Osteocyte (in vitro differentiated cells): ENCODE measurements at regions not wholly inside any gene's neighbourhood (a gene's known extent, or its start where the extent isn't known, plus 50 kb on each side); places are given as distances from the start of the nearest gene placed in this dataset.
A peak's percentile ranks its signal among the peaks of the same experiment; 100 is the strongest.

Experiments used
- DNase-seq: peaks from one replicate; pipeline ENCODE4 v3.0.0; 2021; ENCODE audit warnings: mixed read lengths; ENCODE audit not compliant: unreplicated experiment; ENCODE audit errors: extremely low spot score
- H3K27ac Mint-ChIP-seq: one replicate; pipeline ENCODE4 v1.8.0; 2021; ENCODE audit warnings: mild to moderate bottlenecking, mixed read lengths; ENCODE audit not compliant: unreplicated experiment
- H3K27me3 Mint-ChIP-seq: one replicate; pipeline ENCODE4 v1.8.0; 2021; ENCODE audit warnings: mixed read lengths; ENCODE audit not compliant: unreplicated experiment
- H3K36me3 Mint-ChIP-seq: one replicate; pipeline ENCODE4 v1.8.0; 2021; ENCODE audit warnings: mixed read lengths; ENCODE audit not compliant: unreplicated experiment
- H3K4me1 Mint-ChIP-seq: one replicate; pipeline ENCODE4 v1.8.0; 2021; ENCODE audit warnings: mixed read lengths; ENCODE audit not compliant: unreplicated experiment
- H3K4me3 Mint-ChIP-seq: one replicate; pipeline ENCODE4 v1.8.0; 2021; ENCODE audit warnings: mild to moderate bottlenecking, moderate library complexity, mixed read lengths; ENCODE audit not compliant: unreplicated experiment
- H3K9me3 Mint-ChIP-seq: one replicate; pipeline ENCODE4 v1.8.0; 2021; ENCODE audit warnings: mixed read lengths; ENCODE audit not compliant: unreplicated experiment
- TF ChIP-seq, protein P1 (sequence below): fragments of 200-600 bp; sonication (generic); IDR thresholded peaks from 2 replicates; pipeline ENCODE4 v1.5.0; 2021; ENCODE audit warnings: antibody characterized with exemption, mild to moderate bottlenecking, moderate library complexity

DNA sequence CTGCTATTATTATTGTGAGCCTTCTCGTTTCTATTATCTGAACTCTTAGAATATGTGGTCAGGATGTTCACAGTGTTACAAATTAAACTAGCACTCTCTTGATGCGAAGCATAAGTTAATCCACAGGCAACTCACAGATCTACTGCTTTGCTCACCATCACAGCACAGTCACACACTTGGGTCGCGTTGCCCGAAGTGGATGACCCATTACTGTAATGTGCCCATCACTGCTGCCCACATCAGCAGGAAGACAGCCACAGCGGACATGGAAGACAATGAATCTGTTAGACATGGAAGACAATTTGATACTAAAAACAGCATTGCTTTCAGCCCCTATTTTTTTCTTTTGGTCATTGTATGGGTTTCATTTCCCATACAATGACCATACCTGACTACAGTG lies 216.4 kb upstream of the B3GAT1 start:
- no peak overlapping the region for H3K4me3 Mint-ChIP-seq
- H3K9me3 Mint-ChIP-seq, result no peaks in the 10 kb centered on the region
- no peaks in the 10 kb centered on the region for H3K4me1 Mint-ChIP-seq
- H3K27ac Mint-ChIP-seq, result no peak overlapping the region
- H3K36me3 Mint-ChIP-seq, result no peaks in the 10 kb centered on the region
- H3K27me3 Mint-ChIP-seq, result peaks cover 14% of the 10 kb centered on the region
- TF ChIP-seq, protein P1, sequence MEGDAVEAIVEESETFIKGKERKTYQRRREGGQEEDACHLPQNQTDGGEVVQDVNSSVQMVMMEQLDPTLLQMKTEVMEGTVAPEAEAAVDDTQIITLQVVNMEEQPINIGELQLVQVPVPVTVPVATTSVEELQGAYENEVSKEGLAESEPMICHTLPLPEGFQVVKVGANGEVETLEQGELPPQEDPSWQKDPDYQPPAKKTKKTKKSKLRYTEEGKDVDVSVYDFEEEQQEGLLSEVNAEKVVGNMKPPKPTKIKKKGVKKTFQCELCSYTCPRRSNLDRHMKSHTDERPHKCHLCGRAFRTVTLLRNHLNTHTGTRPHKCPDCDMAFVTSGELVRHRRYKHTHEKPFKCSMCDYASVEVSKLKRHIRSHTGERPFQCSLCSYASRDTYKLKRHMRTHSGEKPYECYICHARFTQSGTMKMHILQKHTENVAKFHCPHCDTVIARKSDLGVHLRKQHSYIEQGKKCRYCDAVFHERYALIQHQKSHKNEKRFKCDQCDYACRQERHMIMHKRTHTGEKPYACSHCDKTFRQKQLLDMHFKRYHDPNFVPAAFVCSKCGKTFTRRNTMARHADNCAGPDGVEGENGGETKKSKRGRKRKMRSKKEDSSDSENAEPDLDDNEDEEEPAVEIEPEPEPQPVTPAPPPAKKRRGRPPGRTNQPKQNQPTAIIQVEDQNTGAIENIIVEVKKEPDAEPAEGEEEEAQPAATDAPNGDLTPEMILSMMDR, result no peak
- DNase-seq, result peak; percentile 59

DNA sequence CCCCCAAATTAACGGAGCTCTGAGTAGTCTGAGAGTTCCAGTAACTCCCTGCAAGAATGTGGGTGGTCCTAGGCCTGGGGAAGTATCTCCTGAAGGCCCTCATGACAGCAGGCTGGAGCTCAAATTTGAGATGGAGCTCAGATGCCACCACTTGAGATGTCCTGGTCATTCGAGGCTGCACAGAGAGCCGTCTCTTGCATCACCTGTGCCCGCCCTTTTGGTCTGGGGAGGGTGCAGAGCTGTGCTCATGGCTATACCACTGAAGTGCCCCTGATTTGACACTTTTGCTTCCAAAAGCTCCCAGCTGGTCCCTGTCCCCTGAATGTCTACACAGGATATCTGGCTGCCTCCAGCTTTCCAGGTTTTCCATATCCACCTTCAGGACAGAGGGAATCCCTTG lies 214.0 kb upstream of the B3GAT1 start:
- DNase-seq, result peak; percentile 54
- no peak overlapping the region for H3K4me3 Mint-ChIP-seq
- no peaks in the 10 kb centered on the region for H3K4me1 Mint-ChIP-seq
- H3K27me3 Mint-ChIP-seq, result peaks cover 14% of the 10 kb centered on the region
- H3K27ac Mint-ChIP-seq, result no peak overlapping the region
- no peaks in the 10 kb centered on the region for H3K36me3 Mint-ChIP-seq
- H3K9me3 Mint-ChIP-seq, result no peaks in the 10 kb centered on the region
- TF ChIP-seq, protein P1, result no peak

DNA sequence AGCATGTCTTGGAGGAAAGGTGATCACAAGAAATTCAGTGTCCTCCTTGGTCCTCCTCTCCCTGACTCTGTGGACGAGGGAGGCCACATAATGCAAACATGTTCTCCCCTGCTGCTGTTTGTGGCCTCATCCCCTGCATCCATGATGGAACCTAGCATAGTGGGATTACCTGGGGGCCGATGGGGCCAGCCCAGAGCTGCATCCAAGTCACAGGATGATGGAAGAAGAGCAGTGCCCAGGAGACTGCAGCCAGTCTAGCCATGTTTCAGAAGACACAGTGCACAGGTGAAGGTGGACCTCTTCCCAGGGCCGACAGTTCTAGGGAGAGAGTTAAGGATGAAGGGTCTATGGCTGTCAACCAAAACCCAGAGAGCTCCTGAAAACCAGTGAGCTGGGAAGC lies 213.6 kb upstream of the B3GAT1 start:
- TF ChIP-seq, protein P1, result no peak
- Mint-ChIP-seq H3K27me3 (peaks cover 14% of the 10 kb centered on the region), H3K36me3 (no peaks in the 10 kb centered on the region), H3K4me1 (no peaks in the 10 kb centered on the region), H3K27ac (no peak overlapping the region), H3K4me3 (no peak overlapping the region), H3K9me3 (no peaks in the 10 kb centered on the region)
- no peak for DNase-seq

DNA sequence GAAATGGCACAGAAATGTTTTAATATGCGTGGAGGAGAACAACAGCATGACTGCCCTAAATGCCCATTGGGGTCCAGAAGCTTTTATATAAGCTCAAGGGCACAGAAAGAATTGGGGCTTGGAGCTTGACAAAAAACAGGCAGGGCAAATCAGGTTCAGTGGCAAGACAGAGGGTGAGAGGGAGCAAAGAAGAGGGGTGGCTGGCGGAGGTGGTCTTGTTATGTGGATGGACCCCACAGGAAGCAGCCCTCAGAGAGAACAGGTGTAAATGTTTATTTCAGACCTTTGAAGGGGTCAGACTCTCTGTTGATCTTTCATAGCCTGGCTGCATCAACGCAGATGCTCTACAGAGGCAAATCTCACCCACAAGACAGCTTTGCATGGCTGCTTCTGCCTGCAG lies 213.1 kb upstream of the B3GAT1 start:
- Mint-ChIP-seq H3K9me3 (no peaks in the 10 kb centered on the region), H3K4me1 (no peaks in the 10 kb centered on the region), H3K27me3 (peaks cover 14% of the 10 kb centered on the region), H3K27ac (no peak overlapping the region), H3K4me3 (no peak overlapping the region), H3K36me3 (no peaks in the 10 kb centered on the region)
- TF ChIP-seq, protein P1, result no peak
- DNase-seq, result peak; percentile 57

DNA sequence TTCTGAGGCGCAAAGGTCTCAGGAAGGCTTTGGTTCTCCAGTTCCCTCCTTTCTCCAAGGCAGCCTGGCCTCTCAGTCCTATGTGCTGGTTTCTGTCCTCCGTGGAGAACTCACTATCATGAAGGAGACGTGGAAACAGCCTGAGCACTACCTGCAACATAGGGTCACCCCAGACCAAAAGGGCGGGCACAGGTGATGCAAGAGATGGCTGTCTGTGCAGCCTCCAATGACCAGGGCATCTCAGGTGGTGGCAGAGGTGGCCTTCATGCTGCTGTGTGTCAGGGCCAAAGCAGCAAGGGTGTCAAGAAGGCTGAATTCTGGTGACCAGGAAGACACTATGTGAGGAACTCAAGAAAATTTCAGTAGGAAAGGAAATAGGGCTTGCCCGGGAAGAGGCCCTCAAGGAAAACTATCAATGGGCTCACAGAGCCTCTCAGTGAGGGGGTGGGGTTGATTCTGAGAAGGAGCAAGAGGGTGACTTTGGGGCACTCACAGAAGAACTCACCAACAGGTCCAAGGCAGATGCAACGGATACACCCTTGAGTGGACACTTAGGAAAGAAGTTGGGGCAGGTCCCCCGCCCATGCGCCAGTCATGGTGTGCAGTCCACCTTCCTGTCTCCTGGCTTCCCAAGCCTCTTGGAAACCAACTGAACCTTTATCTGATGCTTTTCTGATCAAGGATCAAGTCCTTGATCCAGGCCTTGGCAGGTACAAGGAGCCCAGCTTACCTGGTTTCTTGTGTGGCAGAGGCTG lies 212.3 kb upstream of the B3GAT1 start:
- Mint-ChIP-seq H3K27ac (no peak overlapping the region), H3K4me3 (no peak overlapping the region), H3K4me1 (no peaks in the 10 kb centered on the region), H3K27me3 (peaks cover 14% of the 10 kb centered on the region), H3K36me3 (no peaks in the 10 kb centered on the region), H3K9me3 (no peaks in the 10 kb centered on the region)
- DNase-seq, result peak; percentile 62
- TF ChIP-seq, protein P1, result no peak
